Sigmoid colon (tissue), 4 donors: ENCODE measurements at regions not wholly inside any gene's neighbourhood (a gene's known extent, or its start where the extent isn't known, plus 50 kb on each side); places are given as distances from the start of the nearest gene placed in this dataset.

Source experiments
- EP300 ChIP-seq, 4 donors: sonication (generic); formaldehyde crosslinking; IDR thresholded peaks; one replicate each; pipeline ENCODE4 v1.6.1; 2017; ENCODE audit warnings: antibody characterized with exemption in 4 of 4
- POLR2A ChIP-seq, 2 donors: fragments of 450-650 bp; IDR thresholded peaks; one replicate each; pipeline ENCODE4 v1.6.1; 2016; ENCODE audit warnings: antibody characterized with exemption in 2 of 2, mild to moderate bottlenecking in 2 of 2, moderate library complexity in 2 of 2
- POLR2AphosphoS5 ChIP-seq, 4 donors: sonication (generic); formaldehyde crosslinking; IDR thresholded peaks; one replicate each; pipeline ENCODE4 v1.6.1; 2017; ENCODE audit warnings: antibody characterized with exemption in 4 of 4
- TF ChIP-seq, protein P1 (sequence below), 4 experiments: fragments of 450-650 bp in 3 of 4; fragments of 200-600 bp in 1 of 4; IDR thresholded peaks; one replicate each; pipeline ENCODE4 v1.5.1; 2016 to 2019; ENCODE audit warnings: antibody characterized with exemption in 4 of 4, mild to moderate bottlenecking in 3 of 4, moderate library complexity in 2 of 4

DNA sequence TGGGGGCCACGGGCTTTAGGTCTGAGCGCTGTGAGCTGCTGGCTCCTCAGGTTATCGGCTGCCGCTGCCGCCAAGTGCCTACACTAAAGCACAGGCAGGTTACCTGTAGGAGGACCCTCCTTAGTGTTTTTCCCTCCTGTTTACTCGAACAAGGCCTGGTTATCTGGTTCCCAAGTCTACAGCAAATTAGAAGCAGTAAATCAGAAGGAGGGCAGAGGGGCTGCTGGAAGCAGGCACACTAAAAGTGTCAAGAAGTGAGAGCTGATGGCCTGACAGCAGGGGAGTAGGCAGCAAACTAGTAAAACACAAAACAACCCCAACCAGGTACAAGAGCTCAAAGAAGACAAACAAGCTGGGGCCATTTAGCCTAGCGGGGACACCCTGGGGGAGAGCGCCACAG lies 125.0 kb upstream of the PJA1 start:
- TF ChIP-seq, protein P1, sequence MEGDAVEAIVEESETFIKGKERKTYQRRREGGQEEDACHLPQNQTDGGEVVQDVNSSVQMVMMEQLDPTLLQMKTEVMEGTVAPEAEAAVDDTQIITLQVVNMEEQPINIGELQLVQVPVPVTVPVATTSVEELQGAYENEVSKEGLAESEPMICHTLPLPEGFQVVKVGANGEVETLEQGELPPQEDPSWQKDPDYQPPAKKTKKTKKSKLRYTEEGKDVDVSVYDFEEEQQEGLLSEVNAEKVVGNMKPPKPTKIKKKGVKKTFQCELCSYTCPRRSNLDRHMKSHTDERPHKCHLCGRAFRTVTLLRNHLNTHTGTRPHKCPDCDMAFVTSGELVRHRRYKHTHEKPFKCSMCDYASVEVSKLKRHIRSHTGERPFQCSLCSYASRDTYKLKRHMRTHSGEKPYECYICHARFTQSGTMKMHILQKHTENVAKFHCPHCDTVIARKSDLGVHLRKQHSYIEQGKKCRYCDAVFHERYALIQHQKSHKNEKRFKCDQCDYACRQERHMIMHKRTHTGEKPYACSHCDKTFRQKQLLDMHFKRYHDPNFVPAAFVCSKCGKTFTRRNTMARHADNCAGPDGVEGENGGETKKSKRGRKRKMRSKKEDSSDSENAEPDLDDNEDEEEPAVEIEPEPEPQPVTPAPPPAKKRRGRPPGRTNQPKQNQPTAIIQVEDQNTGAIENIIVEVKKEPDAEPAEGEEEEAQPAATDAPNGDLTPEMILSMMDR (IDR thresholded peaks at IDR 0.05) = no peak
- no peak for TF ChIP-seq POLR2AphosphoS5 (IDR thresholded peaks at IDR 0.05)
- TF ChIP-seq POLR2A (IDR thresholded peaks at IDR 0.05) = no peak
- TF ChIP-seq EP300 (IDR thresholded peaks at IDR 0.05) = no peak
